Mucosa of gallbladder (tissue), 1 donor: ENCODE measurements at regions not wholly inside any gene's neighbourhood (a gene's known extent, or its start where the extent isn't known, plus 50 kb on each side); places are given as distances from the start of the nearest gene placed in this dataset.
"Not testable (repeated sequence)": the region's sequence is repeated elsewhere in the genome, so short reads cannot be mapped to it uniquely, and the experiment has no call there.

Experiments
- DNase-seq: peaks from one replicate; pipeline ENCODE4 v3.0.0-alpha.2; 2020; ENCODE audit warnings: low spot score
- donor health status: DM: no; HTN: no; CAD: no.

DNA sequence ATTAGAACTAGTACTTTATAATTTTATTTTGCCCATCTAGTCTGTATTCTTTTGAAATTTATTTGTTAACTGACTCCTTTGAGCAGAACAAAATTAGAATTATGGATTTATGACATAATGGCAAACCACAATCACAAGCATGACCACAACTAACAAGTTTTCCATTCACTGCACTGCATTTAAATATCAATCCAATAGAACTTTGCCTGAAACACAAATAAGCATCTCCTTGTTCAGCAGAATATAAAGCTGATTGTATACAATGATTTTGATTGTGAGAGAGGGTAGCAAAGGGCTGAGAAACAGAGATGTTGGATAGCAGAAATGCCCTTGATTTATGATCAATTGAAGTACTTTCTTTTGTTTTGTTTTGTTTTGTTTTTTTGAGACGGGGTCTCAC, 495.5 kb upstream of the RGS18 start:
- no peak for DNase-seq

DNA sequence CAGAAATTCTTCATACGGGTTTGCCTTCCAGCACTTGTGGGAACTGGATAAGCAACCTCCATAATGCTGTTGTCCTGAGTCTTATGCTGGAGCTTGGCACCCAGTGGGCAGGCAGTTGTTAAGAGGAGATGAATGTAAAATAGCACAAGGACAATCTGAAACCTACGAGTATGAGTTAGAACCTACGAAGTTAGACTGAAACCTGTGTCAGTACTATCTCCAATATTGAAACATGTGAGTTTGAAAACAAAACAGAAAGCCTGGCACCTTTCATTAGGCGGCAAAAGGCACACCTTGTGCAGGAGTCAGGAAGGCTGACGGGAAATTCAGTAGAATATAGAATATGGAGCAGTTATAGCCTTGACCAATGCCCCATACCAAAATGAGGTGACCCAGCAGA, 489.7 kb upstream of the RGS18 start:
- no peak for DNase-seq

DNA sequence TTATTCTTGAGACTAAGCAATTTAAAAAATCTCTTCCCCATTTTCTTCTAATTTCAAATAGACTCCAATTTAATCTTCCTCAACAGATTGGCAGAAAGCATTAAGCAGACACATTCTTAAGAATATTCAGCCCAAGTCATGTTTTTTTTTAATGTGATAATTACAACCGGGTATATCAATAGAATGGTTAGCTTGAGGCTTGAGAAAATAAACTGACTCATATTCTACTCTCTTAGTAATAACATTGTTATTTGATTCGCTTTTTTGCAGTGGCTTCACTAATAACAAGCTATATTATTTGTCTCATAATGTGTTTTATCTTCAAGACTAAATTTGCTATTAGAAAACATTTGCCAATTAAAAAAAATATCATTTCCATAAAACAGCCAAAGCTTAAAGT, 488.6 kb upstream of the RGS18 start:
- DNase-seq: no peak

DNA sequence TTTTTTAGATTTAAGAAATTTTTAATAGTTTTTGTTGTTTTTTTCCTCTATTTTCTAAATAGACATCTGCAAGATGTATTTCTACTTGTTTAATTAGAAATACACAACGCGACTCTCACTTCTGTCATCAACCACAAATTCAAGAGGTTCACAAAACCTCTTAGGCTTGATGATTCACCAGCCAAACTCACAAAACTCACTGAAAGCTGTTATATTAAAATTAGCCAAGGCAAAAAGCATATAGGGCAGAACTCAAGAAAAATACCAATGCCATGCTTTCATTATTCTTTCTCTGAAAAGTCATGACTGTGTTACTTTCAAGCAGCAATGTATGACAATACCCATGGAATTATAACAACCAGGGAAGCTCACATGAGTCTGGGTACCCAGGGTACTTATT, 487.0 kb upstream of the RGS18 start:
- DNase-seq: no peak

DNA sequence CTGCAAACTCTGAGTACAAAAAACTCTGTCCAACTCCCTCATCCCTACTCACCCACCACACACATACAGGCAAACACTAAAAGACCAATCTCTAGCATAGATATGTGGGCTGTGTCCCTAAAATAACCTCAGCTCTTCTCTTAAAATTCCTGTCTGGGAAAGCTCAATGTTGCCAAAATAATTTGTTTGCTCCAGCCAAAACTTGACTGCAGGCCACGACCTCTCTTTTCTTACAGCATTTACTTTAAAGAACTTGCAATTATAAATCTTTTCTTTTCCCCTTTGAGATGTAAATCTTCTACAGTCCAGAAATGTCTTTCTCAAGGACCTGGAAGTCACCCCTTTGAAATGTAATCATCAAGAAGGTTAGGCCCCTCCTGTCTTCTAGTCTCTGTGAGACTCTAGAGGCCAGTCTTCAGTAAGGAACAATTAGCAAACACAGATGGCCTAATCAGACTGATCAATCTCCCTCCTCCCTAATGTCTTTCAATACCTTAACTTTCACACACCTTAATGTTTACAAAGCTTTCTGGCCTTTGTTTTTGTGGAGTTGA, 483.6 kb upstream of the RGS18 start:
- no peak for DNase-seq

DNA sequence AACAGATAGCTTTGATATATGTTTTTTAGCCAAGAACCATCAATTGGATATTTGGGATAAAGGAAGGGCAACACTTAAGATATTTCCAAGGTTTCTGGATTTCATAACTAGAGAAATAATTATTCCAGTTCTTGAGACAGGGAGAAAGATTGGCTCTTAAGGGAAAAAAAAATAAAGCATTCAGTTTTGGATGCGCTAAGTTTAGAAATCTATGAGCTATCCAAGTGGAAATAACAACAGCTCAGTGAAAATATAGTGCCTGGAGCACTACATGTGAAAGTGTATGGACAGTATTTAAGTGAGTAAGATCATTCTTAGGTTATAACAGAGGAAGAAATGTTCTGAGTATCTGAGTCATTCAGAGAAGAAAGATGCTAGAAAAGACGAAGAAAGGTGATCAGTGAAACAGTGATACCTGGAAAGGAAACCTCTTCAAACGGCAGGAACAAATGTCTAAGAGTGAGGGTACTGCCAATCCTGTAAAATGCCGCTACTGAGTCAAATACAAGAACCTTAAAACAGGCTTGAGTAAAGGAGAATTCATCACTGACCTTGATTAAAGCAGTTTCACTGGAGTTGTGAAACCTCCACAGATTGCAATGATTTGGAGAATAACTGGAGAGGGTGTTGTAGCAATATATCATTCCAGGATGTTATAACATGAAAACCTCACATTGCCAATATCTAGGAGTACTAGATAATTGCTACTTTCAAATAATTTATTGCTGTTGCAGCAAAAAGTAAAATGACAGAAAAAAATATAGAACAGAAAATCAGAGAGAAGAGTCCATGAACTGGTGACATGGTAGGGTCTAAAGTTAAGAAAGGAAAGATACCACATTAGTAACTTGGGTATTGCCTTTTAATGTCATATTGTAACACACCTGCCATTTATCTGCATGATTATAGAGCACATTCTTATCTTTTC, 482.1 kb upstream of the RGS18 start:
- no peak for DNase-seq

DNA sequence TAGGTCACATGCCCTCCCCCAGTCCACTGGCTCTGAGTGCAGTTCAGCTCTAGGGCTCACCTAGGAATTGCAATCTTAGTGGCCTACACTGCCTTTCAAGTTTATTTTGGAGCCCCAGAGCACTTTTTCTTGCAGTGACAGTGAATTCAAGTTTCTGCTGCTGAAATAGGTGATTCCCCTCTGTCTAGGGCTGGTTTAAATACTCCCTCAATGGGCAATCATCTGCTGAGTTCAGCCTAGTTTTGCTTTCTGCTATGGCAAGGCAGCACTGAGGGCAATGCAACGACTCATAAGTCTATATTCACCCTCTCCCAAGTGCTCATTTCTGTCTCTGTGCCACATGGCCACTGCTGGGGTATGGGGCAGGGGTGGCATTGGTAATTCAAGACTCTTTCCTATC, 472.6 kb upstream of the RGS18 start:
- DNase-seq: no peak

DNA sequence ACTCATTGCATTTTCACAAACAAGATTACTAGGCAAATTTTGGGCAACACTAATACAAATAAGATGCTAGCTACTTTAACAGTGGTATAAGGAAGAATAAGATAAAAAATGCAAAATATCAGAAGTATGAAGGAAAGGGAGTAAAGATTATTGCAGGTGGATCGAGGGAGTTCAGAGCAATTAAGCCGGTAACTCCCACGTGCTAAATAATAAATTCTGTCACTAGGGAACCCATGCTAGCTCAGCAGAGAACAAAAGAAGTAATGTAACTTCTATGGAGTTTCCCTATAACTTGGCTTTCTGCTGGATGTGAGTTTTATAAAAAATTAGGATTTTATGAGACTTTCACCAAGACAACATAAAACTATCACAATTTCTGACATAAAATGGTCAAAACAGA, 470.5 kb upstream of the RGS18 start:
- no peak for DNase-seq

DNA sequence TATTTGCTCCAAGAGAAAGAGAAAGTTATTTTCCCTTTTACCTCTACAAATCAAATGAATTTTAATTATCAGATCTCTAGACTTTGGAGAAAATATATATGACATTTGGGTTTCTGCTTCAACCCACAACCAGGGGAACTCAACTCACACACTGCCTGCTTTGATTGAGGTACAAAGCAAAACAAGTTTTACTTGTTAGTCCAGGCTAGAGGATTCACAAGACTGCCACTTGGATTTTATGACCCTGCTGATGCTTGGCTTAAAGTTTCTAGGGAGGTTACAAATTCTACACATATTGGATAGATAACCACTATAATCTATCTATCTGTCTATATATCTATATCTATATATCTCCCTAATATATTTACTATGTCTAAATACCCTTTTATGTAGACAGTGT, 467.3 kb upstream of the RGS18 start:
- no peak for DNase-seq

DNA sequence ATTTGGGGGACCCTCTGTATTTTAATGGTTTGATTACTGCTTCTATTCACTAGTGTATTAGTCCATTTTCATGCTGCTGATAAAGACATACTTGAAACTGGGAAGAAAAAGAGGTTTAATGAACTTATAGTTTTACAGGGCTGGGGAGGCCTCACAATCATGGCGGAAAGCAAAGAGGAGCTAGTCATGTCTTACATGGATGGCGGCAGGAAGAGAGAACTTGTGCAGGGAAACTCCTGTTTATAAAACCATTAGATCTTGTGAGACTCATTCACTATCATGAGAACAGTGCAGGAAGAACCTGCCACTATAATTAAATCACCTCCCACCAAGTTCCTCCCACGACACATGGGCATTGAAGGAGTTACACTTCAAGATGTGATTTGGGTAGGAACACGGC, 464.5 kb upstream of the RGS18 start:
- DNase-seq: no peak

DNA sequence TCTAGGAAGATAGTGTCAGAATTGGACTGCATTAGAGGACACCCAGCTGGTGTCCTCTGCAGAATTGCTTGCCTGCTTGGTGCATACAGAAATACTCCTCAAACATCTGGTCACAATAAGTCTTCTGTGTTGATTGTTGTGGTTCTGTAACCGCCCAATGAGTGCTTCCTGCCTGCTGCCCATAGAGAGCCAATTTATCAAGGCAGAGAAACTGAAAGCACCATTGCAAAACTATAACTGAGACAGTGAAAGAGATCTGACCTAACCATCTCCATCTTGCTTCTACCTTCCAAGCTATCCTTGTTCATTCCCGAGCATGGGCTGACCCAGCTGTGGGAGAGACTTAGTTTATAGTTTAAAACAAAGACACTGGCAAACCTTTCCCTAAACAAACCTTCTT, 462.4 kb upstream of the RGS18 start:
- DNase-seq: no peak

DNA sequence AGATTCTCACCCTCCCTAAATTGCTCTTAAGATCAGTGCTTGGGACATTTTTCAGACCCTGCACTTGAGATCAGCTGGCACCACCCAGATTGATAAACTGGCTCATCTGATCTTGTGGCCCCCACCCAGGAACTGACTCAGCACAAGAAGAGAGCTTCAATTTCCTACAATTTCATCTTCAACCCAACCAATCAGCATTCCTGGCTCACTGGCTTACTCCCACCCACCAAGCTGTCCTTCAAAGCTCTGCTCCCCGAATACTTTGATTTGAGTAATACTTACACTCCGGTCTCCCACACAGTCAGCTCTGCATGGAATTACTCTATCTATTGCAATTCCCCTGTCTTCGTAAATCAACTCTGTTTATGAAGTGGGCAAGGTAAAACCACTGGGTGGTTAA, 461.9 kb upstream of the RGS18 start:
- no peak for DNase-seq

DNA sequence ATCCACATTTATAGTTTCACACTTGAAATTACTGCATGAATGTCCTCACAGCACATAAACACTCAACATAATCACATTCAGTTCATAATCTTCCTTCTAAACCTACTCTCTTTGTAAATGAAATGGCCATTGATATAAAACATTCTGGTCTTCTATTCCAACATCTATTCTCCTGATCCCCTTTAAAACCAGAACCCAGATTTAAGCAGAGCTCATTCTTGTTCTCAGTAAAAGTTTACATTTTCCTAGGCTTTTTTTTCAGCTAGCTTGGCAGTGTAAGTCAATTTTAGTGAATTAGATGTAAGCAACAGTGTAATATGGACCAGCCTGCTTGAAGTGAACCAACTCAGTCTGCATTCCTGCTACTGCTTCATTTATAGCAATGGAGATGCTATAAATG, 460.7 kb upstream of the RGS18 start:
- no peak for DNase-seq

DNA sequence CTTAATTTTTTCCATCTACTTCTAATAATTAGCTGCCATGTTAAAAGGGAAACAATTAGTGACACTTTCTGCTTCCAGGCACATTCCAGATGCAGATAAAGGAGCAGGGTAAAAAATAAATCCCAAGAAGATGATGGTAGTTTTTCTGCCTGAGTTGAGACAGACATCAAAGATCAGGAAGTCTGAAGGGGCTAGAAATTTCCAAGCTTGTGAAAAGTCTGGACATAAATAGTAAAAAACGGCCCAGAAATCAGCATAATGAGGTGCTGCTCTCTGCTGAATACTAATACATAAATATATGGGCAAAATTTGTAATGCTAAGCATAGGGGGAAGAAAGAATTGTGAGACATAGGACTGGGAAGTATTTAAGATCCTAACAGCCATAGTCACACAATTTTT, 460.0 kb upstream of the RGS18 start:
- no peak for DNase-seq

DNA sequence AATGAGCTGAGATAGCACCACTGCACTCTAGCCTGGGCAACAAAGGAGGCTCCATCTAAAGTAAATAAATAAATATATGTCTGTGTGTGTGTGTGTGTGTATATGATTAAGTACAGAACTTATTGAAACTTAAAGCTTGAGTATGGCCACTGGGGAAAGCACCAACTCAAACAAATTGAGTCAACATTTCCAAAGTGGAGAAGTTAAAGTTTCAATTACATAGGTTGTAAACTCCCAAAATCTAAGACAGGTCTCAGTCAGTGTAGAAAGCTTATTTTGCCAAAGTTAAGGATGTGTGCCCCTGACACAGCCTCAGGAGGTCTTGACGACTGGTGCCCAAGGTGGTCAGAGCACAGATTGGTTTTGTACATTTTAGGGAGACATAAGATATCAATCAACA, 458.9 kb upstream of the RGS18 start:
- no peak for DNase-seq

DNA sequence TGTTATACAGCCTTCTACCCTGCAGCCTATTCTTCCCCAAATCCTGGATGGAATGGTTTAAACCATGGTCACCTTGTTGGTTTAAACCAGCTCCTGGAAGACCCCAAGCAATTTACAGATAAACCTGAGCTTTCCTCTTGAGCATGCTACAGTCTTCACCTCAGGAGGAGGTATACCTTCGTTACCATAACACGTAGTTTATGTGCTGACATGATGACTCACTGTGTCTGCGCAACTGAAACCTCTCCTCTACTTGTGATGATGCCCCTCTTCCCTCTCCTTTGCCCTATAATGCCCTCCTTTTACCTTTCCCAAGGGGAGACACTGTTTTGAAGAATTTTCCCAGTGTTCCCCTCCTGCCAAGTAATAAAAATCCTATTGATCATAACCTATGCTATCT, 457.3 kb upstream of the RGS18 start:
- DNase-seq: no peak

DNA sequence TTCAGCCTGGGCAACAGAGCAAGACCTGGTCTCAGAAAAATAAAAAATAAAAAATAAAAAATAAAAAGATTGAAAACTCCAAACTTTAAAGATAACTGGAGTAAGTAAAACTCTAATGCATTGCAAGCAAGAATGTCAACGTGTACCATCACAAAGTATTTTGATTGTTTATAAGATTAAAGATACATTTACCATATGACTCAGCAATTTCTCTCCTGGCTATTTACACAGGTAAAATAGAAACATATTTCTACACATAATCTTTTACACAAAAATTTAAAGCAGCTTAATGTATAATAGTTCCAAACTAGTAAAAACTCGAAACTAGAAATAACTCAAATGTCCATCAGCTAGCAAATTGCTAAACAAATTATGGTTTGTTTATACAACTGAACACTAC, 456.1 kb upstream of the RGS18 start:
- DNase-seq: no peak

DNA sequence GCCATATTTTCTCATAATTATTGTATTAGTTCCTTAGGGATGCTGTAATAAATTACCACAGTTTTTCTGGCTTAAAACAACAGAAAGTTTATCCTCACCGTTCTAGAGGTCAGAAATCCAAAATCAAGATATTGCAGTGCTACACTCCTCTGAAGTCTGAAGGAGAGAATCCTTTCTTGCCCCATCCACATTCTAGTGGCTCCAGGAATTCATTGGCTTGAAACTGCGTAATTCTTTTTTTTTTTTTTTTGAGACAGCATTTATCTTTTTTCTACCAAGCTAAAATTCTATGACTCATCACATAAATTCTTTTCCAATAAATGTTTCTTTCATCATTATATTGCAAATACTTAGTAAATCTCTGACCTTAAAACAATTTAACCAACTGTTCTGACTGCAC, 451.0 kb upstream of the RGS18 start:
- no peak for DNase-seq

DNA sequence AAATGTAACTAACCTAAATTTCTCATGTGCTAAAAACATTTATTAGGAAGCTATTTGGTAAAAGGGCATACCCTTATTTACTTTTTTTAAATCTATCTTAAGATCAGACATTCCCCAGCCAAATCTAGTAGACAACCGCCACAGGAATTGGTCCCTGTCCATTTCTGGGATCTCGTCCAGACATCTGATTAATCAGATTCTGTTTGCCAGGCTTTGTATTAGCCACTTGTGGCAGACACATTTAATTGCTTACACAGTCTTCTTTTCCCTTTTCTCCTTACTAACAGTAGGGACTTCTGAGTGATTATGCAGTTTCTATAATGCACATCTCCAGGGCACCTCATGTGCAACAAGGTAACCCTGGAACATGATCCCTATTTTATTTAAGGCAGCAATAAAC, 449.0 kb upstream of the RGS18 start:
- no peak for DNase-seq

DNA sequence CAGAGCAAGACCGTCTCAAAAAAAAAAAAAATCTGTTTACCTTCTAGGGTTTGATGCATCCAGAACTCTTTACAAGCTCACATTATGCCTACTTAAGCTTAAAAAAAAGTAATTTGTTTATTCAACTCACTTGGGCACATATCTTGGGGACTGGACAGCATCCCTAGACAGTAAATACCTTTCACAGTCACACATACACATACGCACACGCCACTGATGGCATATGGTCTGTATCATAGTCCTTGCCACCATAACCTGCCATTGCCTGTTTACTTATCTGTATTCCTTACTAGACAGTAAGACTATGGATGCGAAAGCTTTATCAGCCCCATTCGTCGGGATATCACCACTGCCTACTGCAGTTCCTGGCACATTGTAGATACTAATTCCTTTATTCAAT, 446.3 kb upstream of the RGS18 start:
- DNase-seq: no peak

DNA sequence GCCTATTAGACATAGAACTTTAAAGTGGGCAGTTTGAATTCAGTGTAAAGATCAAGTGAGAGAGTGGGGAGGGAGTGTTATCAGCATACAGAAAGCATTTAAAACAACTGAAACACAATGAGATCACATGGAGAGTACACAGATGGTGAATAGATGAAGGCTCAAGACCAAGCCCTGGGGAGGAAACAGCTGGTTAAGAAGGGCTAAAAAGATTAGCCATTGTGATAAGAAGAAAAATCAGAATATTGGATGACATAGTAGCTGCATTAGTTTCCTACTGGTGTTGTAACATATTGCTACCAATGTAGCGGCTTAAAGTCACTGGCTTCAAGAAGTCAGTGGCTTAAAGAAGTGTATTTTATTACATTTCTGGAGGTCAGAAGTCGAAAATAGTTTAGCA, 443.4 kb upstream of the RGS18 start:
- DNase-seq: no peak

DNA sequence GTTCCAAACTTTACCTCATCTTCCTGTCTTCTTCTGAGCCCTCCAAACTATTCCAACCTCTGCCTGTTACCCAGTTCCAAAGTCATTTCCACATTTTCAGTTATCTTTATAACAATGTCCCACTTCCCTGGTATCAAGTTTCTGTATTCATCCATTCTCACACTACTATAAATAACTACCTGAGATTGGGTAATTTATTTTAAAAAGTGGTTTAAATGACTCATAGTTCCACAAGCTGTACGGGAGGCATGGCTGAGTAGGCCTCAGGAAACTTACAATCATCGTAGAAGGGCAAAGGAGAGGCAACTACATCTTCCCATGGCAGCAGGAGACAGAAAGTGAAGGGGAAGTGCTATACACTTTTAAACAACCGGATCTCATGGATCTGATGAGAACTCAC, 428.5 kb upstream of the RGS18 start:
- DNase-seq: no peak

DNA sequence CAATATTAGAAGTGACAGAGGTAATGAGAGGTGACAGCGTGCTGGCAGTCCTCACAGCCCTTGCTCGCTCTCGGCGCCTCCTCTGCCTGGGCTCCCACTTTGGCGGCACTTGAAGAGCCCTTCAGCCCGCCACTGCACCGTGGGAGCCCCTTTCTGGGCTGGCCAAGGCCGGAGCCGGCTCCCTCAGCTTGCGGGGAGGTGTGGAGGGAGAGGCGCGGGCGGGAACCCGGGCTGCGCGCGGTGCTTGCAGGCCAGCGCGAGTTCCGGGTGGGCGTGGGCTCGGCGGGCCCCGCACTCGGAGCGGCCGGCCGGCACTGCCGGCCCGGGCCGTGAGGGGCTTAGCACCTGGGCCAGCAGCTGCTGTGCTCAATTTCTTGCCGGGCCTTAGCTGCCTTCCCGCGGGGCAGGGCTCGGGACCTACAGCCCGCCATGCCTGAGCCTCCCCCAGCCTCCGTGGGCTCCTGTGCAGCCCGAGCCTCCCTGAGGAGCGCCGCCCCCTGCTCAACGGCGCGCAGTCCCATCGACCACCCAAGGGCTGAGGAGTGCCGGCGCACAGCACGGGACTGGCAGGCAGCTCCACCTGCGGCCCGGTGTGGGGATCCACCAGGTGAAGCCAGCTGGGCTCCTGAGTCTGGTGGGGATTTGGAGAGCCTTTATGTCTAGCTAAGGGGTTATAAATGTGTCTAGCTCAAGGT, 426.5 kb upstream of the RGS18 start:
- DNase-seq: not testable (repeated sequence)
